ENCODE measurements at regions not wholly inside any gene's neighbourhood (a gene's known extent, or its start where the extent isn't known, plus 50 kb on each side); places are given as distances from the start of the nearest gene placed in this dataset.
A peak's percentile ranks its signal among the peaks of the same experiment; 100 is the strongest.

GRCh38 chr7:96426027-96426426 is 104.1 kb upstream of the SLC25A13 start:
- TF ChIP-seq TAF1 (IDR thresholded peaks at IDR 0.05; ENCODE audit: low read depth, low read length): no peak
- no peak for TF ChIP-seq SPI1 (IDR thresholded peaks at IDR 0.05; ENCODE audit: low read depth, low read length)
- TF ChIP-seq POLR2A (IDR thresholded peaks at IDR 0.05; ENCODE audit: low read depth, low read length): no peak
- no peak for TF ChIP-seq PAX5 (IDR thresholded peaks at IDR 0.05; ENCODE audit: insufficient read depth, low read length, severe bottlenecking)
- TF ChIP-seq POLR2AphosphoS5 (IDR thresholded peaks at IDR 0.05; ENCODE audit: low read depth, low read length): no peak
- no peak for TF ChIP-seq POU2F2 (IDR thresholded peaks at IDR 0.05; ENCODE audit: low read depth, low read length)
- FAIRE-seq: no peak

GRCh38 chr7:96424411-96424810 is 102.5 kb upstream of the SLC25A13 start:
- TF ChIP-seq SPI1 (IDR thresholded peaks at IDR 0.05; ENCODE audit: low read depth, low read length) (no peak), POLR2A (IDR thresholded peaks at IDR 0.05; ENCODE audit: low read depth, low read length) (no peak), POU2F2 (IDR thresholded peaks at IDR 0.05; ENCODE audit: low read depth, low read length) (no peak), POLR2AphosphoS5 (IDR thresholded peaks at IDR 0.05; ENCODE audit: low read depth, low read length) (no peak), TAF1 (IDR thresholded peaks at IDR 0.05; ENCODE audit: low read depth, low read length) (no peak)
- FAIRE-seq: no peak
- no peak for DNase-seq (ENCODE audit: insufficient read length, low spot score)

More at GRCh38 chr7:96426027-96426426, 104.1 kb upstream of the SLC25A13 start:
- no peak for DNase-seq (ENCODE audit: insufficient read length, low spot score)

- no peak for DNase-seq (ENCODE audit: insufficient read length, low spot score)
- no peak for TF ChIP-seq TAF1 (IDR thresholded peaks at IDR 0.05; ENCODE audit: low read depth, low read length)
- no peak for FAIRE-seq
These were observed 100.5 kb upstream of the SLC25A13 start for GRCh38 chr7:96422388-96422787.

GRCh38 chr7:96418581-96418980 is 96.7 kb upstream of the SLC25A13 start:
- no peak for DNase-seq (ENCODE audit: insufficient read length, low spot score)
- no peak for FAIRE-seq
- TF ChIP-seq POLR2AphosphoS5 (IDR thresholded peaks at IDR 0.05; ENCODE audit: low read depth, low read length) (no peak), POLR2A (IDR thresholded peaks at IDR 0.05; ENCODE audit: low read depth, low read length) (no peak), TAF1 (IDR thresholded peaks at IDR 0.05; ENCODE audit: low read depth, low read length) (no peak), PAX5 (IDR thresholded peaks at IDR 0.05; ENCODE audit: insufficient read depth, low read length, severe bottlenecking) (no peak), SPI1 (IDR thresholded peaks at IDR 0.05; ENCODE audit: low read depth, low read length) (no peak), POU2F2 (IDR thresholded peaks at IDR 0.05; ENCODE audit: low read depth, low read length) (no peak)

GRCh38 chr7:96417784-96418183 is 95.9 kb upstream of the SLC25A13 start:
- FAIRE-seq: no peak

GRCh38 chr7:96416599-96416998 is 94.7 kb upstream of the SLC25A13 start:
- no peak for FAIRE-seq
- TF ChIP-seq TAF1 (IDR thresholded peaks at IDR 0.05; ENCODE audit: low read depth, low read length): no peak
- TF ChIP-seq SPI1 (IDR thresholded peaks at IDR 0.05; ENCODE audit: low read depth, low read length): no peak

More at GRCh38 chr7:96417784-96418183, 95.9 kb upstream of the SLC25A13 start:
- TF ChIP-seq TAF1 (IDR thresholded peaks at IDR 0.05; ENCODE audit: low read depth, low read length) (no peak), SPI1 (IDR thresholded peaks at IDR 0.05; ENCODE audit: low read depth, low read length) (no peak), POU2F2 (IDR thresholded peaks at IDR 0.05; ENCODE audit: low read depth, low read length) (no peak), PAX5 (IDR thresholded peaks at IDR 0.05; ENCODE audit: insufficient read depth, low read length, severe bottlenecking) (no peak), POLR2AphosphoS5 (IDR thresholded peaks at IDR 0.05; ENCODE audit: low read depth, low read length) (no peak), POLR2A (IDR thresholded peaks at IDR 0.05; ENCODE audit: low read depth, low read length) (no peak)
- no peak for DNase-seq (ENCODE audit: insufficient read length, low spot score)

GRCh38 chr7:96416116-96416515 is 94.2 kb upstream of the SLC25A13 start:
- FAIRE-seq: no peak
- TF ChIP-seq SPI1 (IDR thresholded peaks at IDR 0.05; ENCODE audit: low read depth, low read length) (no peak), PAX5 (IDR thresholded peaks at IDR 0.05; ENCODE audit: insufficient read depth, low read length, severe bottlenecking) (no peak), POLR2AphosphoS5 (IDR thresholded peaks at IDR 0.05; ENCODE audit: low read depth, low read length) (no peak), POLR2A (IDR thresholded peaks at IDR 0.05; ENCODE audit: low read depth, low read length) (no peak), POU2F2 (IDR thresholded peaks at IDR 0.05; ENCODE audit: low read depth, low read length) (no peak), TAF1 (IDR thresholded peaks at IDR 0.05; ENCODE audit: low read depth, low read length) (no peak)
- no peak for DNase-seq (ENCODE audit: insufficient read length, low spot score)

More at GRCh38 chr7:96416599-96416998, 94.7 kb upstream of the SLC25A13 start:
- DNase-seq (ENCODE audit: insufficient read length, low spot score): no peak

- DNase-seq (ENCODE audit: insufficient read length, low spot score) (no peak), FAIRE-seq (no peak)
- TF ChIP-seq PAX5 (IDR thresholded peaks at IDR 0.05; ENCODE audit: insufficient read depth, low read length, severe bottlenecking) (no peak), POU2F2 (IDR thresholded peaks at IDR 0.05; ENCODE audit: low read depth, low read length) (no peak), POLR2AphosphoS5 (IDR thresholded peaks at IDR 0.05; ENCODE audit: low read depth, low read length) (no peak), TAF1 (IDR thresholded peaks at IDR 0.05; ENCODE audit: low read depth, low read length) (no peak), POLR2A (IDR thresholded peaks at IDR 0.05; ENCODE audit: low read depth, low read length) (no peak), SPI1 (IDR thresholded peaks at IDR 0.05; ENCODE audit: low read depth, low read length) (no peak)
These were observed 93.5 kb upstream of the SLC25A13 start for GRCh38 chr7:96415293-96415940.

GRCh38 chr7:96414931-96415292 is 93.0 kb upstream of the SLC25A13 start:
- TF ChIP-seq SPI1 (IDR thresholded peaks at IDR 0.05; ENCODE audit: low read depth, low read length): no peak
- no peak for TF ChIP-seq POLR2A (IDR thresholded peaks at IDR 0.05; ENCODE audit: low read depth, low read length)
- no peak for TF ChIP-seq POU2F2 (IDR thresholded peaks at IDR 0.05; ENCODE audit: low read depth, low read length)
- no peak for TF ChIP-seq TAF1 (IDR thresholded peaks at IDR 0.05; ENCODE audit: low read depth, low read length)
- TF ChIP-seq PAX5 (IDR thresholded peaks at IDR 0.05; ENCODE audit: insufficient read depth, low read length, severe bottlenecking): no peak
- no peak for TF ChIP-seq POLR2AphosphoS5 (IDR thresholded peaks at IDR 0.05; ENCODE audit: low read depth, low read length)
- FAIRE-seq (peak; percentile 26), DNase-seq (ENCODE audit: insufficient read length, low spot score) (peak; percentile 14)

GRCh38 chr7:96410126-96410839 is 88.4 kb upstream of the SLC25A13 start:
- TF ChIP-seq POU2F2 (IDR thresholded peaks at IDR 0.05; ENCODE audit: low read depth, low read length) (no peak), POLR2AphosphoS5 (IDR thresholded peaks at IDR 0.05; ENCODE audit: low read depth, low read length) (no peak), SPI1 (IDR thresholded peaks at IDR 0.05; ENCODE audit: low read depth, low read length) (no peak), PAX5 (IDR thresholded peaks at IDR 0.05; ENCODE audit: insufficient read depth, low read length, severe bottlenecking) (no peak), TAF1 (IDR thresholded peaks at IDR 0.05; ENCODE audit: low read depth, low read length) (no peak), POLR2A (IDR thresholded peaks at IDR 0.05; ENCODE audit: low read depth, low read length) (no peak)
- DNase-seq (ENCODE audit: insufficient read length, low spot score): no peak
- FAIRE-seq: no peak

All from GM12891 (cell line).